ENCODE measurements at regions not wholly inside any gene's neighbourhood (a gene's known extent, or its start where the extent isn't known, plus 50 kb on each side); places are given as distances from the start of the nearest gene placed in this dataset.

- no peak for DNase-seq (ENCODE audit: low read depth)
- H3K4me3 ChIP-seq (ENCODE audit: low read depth, low read length): no peak overlapping the region
- TF ChIP-seq, protein P1, sequence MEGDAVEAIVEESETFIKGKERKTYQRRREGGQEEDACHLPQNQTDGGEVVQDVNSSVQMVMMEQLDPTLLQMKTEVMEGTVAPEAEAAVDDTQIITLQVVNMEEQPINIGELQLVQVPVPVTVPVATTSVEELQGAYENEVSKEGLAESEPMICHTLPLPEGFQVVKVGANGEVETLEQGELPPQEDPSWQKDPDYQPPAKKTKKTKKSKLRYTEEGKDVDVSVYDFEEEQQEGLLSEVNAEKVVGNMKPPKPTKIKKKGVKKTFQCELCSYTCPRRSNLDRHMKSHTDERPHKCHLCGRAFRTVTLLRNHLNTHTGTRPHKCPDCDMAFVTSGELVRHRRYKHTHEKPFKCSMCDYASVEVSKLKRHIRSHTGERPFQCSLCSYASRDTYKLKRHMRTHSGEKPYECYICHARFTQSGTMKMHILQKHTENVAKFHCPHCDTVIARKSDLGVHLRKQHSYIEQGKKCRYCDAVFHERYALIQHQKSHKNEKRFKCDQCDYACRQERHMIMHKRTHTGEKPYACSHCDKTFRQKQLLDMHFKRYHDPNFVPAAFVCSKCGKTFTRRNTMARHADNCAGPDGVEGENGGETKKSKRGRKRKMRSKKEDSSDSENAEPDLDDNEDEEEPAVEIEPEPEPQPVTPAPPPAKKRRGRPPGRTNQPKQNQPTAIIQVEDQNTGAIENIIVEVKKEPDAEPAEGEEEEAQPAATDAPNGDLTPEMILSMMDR (conservative IDR thresholded peaks at IDR 0.05; ENCODE audit: low read depth, low read length): no peak
Observed at GRCh38 chr7:156169474-156170370, 357.5 kb upstream of the SHH start.

DNA sequence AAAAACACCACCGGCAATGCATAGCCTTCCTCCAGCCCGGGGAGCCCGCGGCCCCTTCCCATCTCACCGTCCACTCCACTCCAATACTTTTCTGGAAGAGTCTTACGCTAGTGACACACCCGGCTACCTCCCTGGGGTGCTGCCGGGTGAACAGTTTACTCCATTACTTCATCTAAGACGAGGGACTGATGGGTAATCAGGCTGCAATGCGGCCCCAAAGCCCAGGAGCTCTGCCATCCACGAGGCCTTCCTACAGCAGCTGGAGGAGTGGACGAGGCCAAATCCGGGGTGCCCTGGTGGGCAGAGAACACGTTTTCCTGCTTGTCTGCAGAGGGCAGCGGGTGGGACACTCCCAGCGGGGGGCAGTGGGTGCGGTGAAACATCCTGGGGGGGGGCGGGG lies 356.2 kb upstream of the SHH start:
- TF ChIP-seq, protein P1 (conservative IDR thresholded peaks at IDR 0.05; ENCODE audit: low read depth, low read length): no peak
- no peak for DNase-seq (ENCODE audit: low read depth)
- no peak overlapping the region for H3K4me3 ChIP-seq (ENCODE audit: low read depth, low read length)

- TF ChIP-seq, protein P1 (conservative IDR thresholded peaks at IDR 0.05; ENCODE audit: low read depth, low read length): no peak
- H3K4me3 ChIP-seq (ENCODE audit: low read depth, low read length): no peak overlapping the region
- no peak for DNase-seq (ENCODE audit: low read depth)
Observed at GRCh38 chr7:156167987-156168386, 355.7 kb upstream of the SHH start.

- no peak for DNase-seq (ENCODE audit: low read depth)
- TF ChIP-seq, protein P1 (conservative IDR thresholded peaks at IDR 0.05; ENCODE audit: low read depth, low read length): no peak
- no peak overlapping the region for H3K4me3 ChIP-seq (ENCODE audit: low read depth, low read length)
Observed at GRCh38 chr7:156167417-156167807, 355.1 kb upstream of the SHH start.

- TF ChIP-seq, protein P1 (conservative IDR thresholded peaks at IDR 0.05; ENCODE audit: low read depth, low read length): no peak
- DNase-seq (ENCODE audit: low read depth): no peak
- H3K4me3 ChIP-seq (ENCODE audit: low read depth, low read length): no peak overlapping the region
Observed at GRCh38 chr7:156166692-156167416, 354.6 kb upstream of the SHH start.

- DNase-seq (ENCODE audit: low read depth): no peak
- no peak overlapping the region for H3K4me3 ChIP-seq (ENCODE audit: low read depth, low read length)
- TF ChIP-seq, protein P1 (conservative IDR thresholded peaks at IDR 0.05; ENCODE audit: low read depth, low read length): no peak
Observed at GRCh38 chr7:156163747-156164146, 351.5 kb upstream of the SHH start.

Measured in epithelial cell of proximal tubule (primary cell).